ENCODE measurements at regions not wholly inside any gene's neighbourhood (a gene's known extent, or its start where the extent isn't known, plus 50 kb on each side); places are given as distances from the start of the nearest gene placed in this dataset.

DNA sequence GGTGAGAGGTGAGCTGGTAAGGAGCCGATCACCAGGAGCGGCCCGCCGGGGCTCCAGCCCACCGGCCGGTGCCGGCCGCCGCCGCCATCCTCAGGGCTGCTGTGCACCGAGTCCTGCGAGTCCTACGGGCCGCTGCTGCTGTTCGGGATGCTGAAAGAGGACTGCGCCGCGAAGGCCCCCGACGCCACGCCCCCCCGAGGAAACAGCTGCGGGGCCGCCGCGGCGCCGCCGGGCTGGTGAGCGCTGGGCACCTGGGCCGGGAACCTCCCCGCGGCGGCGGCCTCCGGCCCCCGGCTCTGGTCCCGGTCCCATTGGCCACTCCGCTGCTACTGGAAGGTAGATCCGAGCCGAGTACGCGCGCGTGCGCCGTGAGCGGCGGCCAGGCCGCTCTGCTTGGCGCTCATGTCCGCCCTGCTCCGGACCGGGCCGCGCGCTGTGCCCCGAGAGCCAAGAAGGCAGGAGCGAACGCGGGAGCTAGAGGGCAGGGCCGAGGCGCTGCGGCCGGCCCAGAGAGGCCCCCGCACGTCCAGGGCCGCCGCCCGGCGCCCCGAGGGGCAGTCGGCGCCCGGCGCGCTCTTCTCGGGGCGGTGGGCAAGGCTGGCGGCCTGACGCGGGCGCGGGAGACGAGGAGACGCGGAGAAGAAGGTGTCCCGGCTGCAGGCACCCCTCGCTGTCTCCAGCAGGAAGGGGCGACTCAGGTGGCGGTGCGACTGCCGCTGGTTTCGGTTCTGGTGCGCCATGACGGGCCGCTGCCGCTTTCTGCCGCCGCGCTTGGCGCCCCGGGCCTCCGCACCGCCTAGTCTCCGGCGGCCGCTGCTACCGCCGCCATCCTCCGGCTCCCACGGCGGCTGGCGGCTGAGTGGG, 121.3 kb upstream of the WIPF3 start:
- no peak for TF ChIP-seq POLR2AphosphoS5 (IDR thresholded peaks at IDR 0.05; ENCODE audit: low read depth, low read length)
- TF ChIP-seq POLR2A (IDR thresholded peaks at IDR 0.05; ENCODE audit: low read depth, low read length), result no peak
